ENCODE measurements at regions not wholly inside any gene's neighbourhood (a gene's known extent, or its start where the extent isn't known, plus 50 kb on each side); places are given as distances from the start of the nearest gene placed in this dataset.
"Not testable (repeated sequence)": the region's sequence is repeated elsewhere in the genome, so short reads cannot be mapped to it uniquely, and the experiment has no call there.

- no peak for DNase-seq (ENCODE audit: low read depth in 1 of 2, low spot score in 1 of 2)
Measured at GRCh38 chr9:81032030-81032572, 657.2 kb downstream of the TLE1 start.

GRCh38 chr9:81031422-81032029, 657.8 kb downstream of the TLE1 start:
- no peak for DNase-seq (ENCODE audit: low read depth in 1 of 2, low spot score in 1 of 2)

DNA sequence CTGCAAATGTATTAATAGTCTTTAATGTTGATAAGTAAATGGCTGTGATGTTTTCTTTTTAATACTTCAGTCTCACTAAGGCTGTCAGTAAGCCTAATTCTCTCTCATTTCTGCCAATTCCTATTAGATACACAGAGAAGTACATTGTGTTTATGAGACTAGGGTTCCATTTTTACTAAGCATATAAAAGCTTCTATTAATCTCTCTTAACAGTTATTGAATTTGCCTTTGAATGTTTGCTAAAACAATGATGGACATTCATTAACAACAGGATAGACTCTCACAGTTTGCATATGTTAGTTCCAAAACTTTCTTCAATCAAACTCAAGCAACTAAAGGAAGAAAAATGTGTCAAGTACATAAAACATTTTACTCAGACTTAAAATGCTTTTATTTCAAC, 659.3 kb downstream of the TLE1 start:
- no peak for DNase-seq (ENCODE audit: low read depth in 1 of 2, low spot score in 1 of 2)

DNA sequence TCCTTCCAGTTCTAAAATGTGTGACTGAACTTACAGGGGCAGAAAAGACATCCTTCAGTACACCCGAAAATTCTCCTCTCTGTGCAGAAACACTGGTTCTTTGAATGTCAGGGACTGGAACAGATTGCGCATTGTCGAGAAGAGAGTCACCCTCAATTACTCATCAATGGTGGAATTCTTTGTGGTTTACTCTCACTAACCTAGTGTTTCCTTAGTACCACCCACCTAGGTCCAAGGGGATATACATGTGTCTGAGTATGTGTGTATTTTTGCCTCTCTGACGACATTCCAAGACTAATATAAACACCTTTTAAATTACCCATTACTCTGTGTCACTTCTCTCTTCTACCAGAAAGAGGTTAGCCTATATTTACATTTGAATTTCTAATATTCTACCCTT, 660.8 kb downstream of the TLE1 start:
- DNase-seq (ENCODE audit: low read depth in 1 of 2, low spot score in 1 of 2) = no peak

DNA sequence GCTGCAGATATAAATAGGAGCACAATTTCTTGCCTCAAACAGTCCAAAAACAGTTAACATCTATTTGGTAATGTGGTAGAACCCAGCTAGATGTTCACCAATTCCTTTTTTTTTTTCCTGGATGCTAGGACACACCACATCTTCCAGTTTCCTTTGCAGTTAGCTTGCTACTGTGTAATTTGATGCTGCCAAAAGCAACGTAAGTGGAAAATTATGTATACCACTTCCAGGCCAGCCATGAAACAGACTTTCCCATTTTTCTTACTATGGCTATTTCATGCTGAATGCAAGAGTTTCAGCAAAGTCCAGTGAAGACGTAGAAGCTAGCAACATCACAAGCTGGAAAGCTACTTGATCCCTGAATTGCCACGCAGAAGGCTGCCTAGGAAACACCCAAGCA, 667.2 kb downstream of the TLE1 start:
- DNase-seq (ENCODE audit: low read depth in 1 of 2, low spot score in 1 of 2) = no peak

DNA sequence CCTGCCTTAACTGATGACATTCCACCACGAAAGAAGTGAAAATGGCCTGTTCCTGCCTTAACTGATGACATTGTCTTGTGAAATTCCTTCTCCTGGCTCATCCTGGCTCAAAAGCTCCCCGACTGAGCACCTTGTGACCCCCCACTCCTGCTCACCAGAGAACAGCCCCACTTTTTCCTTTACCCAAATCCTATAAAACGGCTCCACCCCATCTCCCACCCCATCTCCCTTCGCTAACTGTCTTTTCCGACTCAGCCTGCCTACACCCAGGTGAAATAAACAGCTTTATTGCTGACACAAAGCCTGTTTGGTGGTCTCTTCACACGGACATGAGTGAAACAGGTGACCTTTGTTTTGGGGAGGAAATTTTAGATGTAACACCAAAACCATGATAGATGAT, 674.4 kb downstream of the TLE1 start:
- DNase-seq (ENCODE audit: low read depth in 1 of 2, low spot score in 1 of 2) = not testable (repeated sequence)

DNA sequence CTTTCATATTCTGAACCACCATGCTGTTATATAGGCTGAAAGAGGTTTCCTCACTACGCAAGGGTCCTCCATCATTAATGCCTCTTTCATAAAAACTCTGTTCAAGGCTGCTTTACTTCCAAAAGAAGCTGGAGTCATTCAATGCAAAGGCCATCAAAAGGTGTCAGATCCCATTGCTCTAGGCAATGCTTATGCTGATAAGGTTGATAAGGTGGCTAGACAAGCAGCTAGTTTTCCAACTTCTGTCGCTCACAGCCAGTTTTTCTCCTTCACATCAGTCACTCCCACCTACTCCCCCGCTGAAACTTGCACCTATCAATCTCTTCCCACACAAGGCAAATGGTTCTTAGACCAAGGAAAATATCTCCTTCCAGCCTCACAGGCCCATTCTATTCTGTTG, 676.2 kb downstream of the TLE1 start:
- not testable (repeated sequence) for DNase-seq (ENCODE audit: low read depth in 1 of 2, low spot score in 1 of 2)

DNA sequence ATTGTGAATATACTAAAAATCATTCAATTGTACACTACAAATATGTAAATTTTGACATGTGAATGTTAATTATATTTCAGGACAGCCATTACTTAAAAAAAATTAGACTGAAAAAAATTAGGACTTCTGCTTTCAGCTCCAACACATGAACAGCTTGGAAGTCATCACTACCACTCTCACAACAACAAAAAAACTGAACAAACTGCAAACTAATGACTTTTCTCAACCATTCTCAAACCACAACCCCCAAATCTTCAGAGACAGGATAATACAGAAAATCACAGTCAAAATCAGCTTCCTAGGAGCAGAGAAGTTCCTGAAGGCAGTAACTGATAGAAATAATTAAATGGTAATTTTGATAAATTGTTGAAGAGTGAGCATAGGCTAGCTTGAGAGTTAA, 686.4 kb downstream of the TLE1 start:
- no peak for DNase-seq (ENCODE audit: low read depth in 1 of 2, low spot score in 1 of 2)

DNA sequence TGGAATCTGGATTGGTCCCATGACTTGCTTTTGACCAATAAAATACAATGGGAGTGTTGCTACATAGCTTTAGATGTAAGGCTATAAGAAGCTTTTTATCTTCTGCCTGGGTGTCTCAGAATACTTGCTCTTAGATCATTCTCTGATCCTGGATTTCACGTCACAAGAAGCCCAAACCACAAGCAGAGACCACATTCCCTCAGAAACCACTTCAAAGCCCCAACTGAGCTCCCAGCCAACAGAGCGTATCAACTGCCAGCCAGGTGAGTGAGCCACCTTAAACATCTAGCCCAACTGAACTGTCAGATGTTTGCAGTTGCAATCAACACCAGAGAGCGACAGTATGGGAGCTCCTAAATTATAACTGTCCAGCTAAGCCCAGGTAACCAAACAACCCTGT, 687.1 kb downstream of the TLE1 start:
- no peak for DNase-seq (ENCODE audit: low read depth in 1 of 2, low spot score in 1 of 2)

DNA sequence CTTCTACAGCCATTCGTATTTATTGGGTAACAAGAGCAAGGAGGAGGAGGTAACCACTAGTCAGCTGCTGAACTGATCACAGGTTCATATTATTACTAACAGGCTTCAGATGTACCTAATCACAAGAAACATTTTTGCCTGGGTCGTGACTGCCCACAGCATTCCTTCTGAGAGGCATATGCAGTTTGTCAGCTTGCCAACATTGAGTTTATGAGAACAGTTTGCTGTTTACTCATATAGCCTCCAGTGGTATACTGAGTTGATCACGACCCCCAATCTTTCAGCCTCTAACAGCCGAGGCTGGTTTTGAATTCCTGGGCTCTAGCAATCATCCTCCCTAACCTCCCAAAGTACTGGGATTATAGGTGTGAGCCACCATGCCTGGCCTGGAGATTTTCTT, 693.6 kb downstream of the TLE1 start:
- no peak for DNase-seq (ENCODE audit: low read depth in 1 of 2, low spot score in 1 of 2)

GRCh38 chr9:80994892-80995291, 694.5 kb downstream of the TLE1 start:
- no peak for DNase-seq (ENCODE audit: low read depth in 1 of 2, low spot score in 1 of 2)

GRCh38 chr9:80985595-80985994, 703.8 kb downstream of the TLE1 start:
- DNase-seq (ENCODE audit: low read depth in 1 of 2, low spot score in 1 of 2) = not testable (repeated sequence)

DNA sequence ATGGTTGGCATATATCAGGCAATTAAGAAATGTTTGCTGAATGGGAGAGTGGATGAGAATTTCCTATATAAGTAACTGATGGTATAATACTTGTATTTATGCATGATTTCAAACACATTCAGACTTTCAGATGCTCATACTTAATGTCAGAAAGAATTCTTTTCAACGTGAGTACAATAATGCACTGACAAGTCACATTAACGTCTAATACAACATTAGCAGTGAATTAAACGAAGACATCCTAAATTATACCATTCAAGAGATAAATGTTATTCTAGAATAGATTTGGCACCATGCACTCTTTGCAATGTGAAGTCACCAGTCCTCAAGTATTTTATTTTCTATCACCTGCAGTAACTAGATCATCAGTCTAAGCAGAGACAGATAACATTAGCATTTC, 712.9 kb downstream of the TLE1 start:
- DNase-seq (ENCODE audit: low read depth in 1 of 2, low spot score in 1 of 2) = no peak

- DNase-seq (ENCODE audit: low read depth in 1 of 2, low spot score in 1 of 2) = not testable (repeated sequence)
Measured at GRCh38 chr9:80970377-80970776, 719.0 kb downstream of the TLE1 start.

GRCh38 chr9:80968611-80969010, 720.7 kb downstream of the TLE1 start:
- DNase-seq (ENCODE audit: low read depth in 1 of 2, low spot score in 1 of 2) = no peak

- DNase-seq (ENCODE audit: low read depth in 1 of 2, low spot score in 1 of 2) = no peak
Measured at GRCh38 chr9:80964914-80965313, 724.4 kb downstream of the TLE1 start.

GRCh38 chr9:80964374-80964773, 725.0 kb downstream of the TLE1 start:
- DNase-seq (ENCODE audit: low read depth in 1 of 2, low spot score in 1 of 2) = no peak

- DNase-seq (ENCODE audit: low read depth in 1 of 2, low spot score in 1 of 2) = no peak
Measured at GRCh38 chr9:80957801-80958200, 731.5 kb downstream of the TLE1 start.

GRCh38 chr9:80954521-80954920, 734.8 kb downstream of the TLE1 start:
- DNase-seq (ENCODE audit: low read depth in 1 of 2, low spot score in 1 of 2) = no peak

DNA sequence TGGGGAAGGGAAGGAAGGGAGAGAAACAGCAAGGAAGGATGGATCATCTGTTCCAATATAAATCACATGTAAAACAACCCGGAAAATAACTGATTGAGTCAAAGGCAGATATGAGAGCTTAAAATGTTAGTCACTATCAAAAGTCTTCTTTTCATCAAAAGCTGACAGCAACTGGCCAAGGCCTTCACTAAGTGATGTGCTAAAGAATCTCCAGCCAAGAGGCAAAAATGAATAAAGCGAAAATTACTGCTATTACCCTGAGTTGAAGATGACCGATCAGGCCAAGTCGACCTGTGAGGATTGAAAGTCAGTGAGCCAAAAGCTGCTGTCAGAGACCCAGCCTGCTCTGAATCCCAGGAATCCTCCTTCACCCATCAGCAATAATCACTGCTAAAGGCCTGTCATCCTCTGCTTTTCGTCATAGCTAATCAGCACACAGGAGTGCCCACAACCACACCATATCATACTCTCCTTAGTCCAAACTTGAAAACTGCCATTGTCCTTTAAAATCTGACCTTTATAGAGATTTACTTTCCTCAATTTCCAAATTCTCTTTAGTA, 736.9 kb downstream of the TLE1 start:
- no peak for DNase-seq (ENCODE audit: low read depth in 1 of 2, low spot score in 1 of 2)

- no peak for DNase-seq (ENCODE audit: low read depth in 1 of 2, low spot score in 1 of 2)
Measured at GRCh38 chr9:80951675-80952074, 737.7 kb downstream of the TLE1 start.

- DNase-seq (ENCODE audit: low read depth in 1 of 2, low spot score in 1 of 2) = no peak
Measured at GRCh38 chr9:80948876-80949275, 740.5 kb downstream of the TLE1 start.

DNA sequence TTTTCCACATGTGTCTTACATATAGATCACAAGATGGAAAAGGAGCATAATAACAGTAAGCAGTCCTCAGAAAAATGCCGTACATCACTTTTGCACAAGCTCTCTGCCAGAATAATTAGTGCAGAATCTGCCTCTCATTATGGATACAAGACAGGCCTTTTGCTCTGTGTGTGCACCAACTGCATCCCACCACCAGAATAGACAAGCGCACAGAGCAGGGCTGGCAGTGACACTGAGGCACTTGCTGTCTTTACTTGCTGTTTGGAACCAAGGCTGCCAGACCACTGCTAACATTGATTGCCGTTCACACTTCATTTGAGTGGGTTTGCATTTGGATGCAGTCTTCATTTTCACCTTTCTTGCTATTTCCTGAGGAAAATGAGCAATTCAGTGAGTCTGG, 741.3 kb downstream of the TLE1 start:
- DNase-seq (ENCODE audit: low read depth in 1 of 2, low spot score in 1 of 2) = no peak
